SH-SY5Y (cell line): ENCODE measurements at regions not wholly inside any gene's neighbourhood (a gene's known extent, or its start where the extent isn't known, plus 50 kb on each side); places are given as distances from the start of the nearest gene placed in this dataset.
A peak's percentile ranks its signal among the peaks of the same experiment; 100 is the strongest.

Experiments
- GATA2 ChIP-seq: IDR thresholded peaks from 2 replicates; pipeline ENCODE4 v1.6.1; 2011; ENCODE audit warnings: mild to moderate bottlenecking, low read depth, low read length
- GATA3 ChIP-seq: IDR thresholded peaks from 2 replicates; pipeline ENCODE4 v1.6.1; 2011; ENCODE audit warnings: low read depth, mild to moderate bottlenecking, low read length, moderate library complexity

DNA sequence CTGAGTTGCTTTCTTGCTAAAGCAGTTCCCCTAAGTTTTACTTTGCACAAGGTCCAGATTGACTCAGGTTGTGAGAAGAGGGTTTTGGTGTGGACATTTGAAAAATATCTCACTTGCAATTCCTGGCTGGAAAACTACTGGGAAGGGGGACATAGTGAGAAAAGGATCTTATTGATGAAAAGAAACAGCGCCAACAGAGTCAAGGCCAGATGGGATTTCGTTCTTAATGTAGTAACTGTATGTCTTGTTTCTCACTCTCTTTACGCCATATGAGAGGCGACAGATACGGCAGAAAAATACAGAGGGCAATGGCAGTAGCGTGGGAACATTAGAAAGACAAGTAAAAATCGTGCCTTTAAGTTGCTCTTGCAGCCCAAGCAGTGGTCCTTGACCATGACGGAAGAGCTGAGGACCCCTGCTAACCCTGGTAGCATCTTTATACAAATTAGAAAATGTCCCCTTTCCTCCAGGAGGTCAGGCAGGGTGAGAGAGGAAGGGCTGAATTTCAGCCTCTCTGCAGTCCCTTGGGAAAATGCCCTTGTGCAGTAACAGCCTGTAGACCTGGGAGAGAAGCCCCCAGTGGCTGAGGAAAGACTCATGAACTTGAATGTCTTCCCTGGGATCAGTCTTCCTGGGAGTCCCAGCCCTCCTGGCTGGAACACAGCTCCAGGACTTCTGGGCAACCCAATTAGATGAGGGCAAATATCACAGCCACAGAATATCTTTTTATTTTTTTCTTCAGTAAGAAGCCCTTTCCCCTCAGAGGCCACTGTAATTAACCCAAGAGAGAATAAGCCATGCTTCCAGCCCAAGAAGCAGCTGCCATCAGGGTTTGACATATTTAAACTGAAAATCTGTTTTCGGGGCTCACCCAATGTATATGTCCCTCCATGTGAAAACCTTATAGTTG, 113.4 kb downstream of the CD47 start:
- TF ChIP-seq GATA2, result no peak
- no peak for TF ChIP-seq GATA3

- peak; percentile 85 for TF ChIP-seq GATA3
- TF ChIP-seq GATA2, result peak; percentile 87
These were observed 114.5 kb downstream of the CD47 start for GRCh38 chr3:107976202-107976800.

DNA sequence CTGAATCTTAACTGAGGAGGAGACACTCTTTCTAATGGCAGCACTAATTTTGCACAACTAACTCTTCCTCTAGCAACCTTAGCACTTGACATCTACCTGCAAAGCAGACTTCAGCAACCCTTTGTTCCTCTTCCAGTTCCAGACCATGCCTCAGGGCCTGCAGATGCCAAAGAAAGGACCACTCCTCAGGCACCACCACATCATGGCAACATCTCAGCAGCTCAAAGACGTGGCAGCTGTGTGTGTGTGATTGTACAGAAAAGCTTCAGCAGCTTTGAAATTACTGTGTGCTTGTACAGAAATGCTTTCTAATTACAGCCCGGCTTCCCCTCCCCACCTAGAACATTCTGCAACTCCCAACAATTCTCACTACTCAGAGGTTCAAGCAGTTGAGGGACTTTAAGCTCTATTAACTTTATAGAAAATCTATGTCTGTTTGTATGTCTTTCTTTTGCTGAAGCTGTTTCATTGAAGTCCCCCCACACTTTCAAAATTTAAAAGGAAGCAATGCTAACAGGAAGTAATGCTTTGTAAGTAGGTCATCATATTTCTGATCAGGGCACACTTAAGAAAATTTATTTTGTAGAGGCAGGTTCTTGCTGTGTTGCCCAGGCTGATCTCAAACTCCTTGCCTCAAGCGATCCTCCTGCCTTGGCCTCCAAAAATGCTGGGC, 115.2 kb downstream of the CD47 start:
- TF ChIP-seq GATA2 (no peak), GATA3 (no peak)

GRCh38 chr3:107973961-107974360, 116.9 kb downstream of the CD47 start:
- TF ChIP-seq GATA2 (no peak), GATA3 (no peak)

DNA sequence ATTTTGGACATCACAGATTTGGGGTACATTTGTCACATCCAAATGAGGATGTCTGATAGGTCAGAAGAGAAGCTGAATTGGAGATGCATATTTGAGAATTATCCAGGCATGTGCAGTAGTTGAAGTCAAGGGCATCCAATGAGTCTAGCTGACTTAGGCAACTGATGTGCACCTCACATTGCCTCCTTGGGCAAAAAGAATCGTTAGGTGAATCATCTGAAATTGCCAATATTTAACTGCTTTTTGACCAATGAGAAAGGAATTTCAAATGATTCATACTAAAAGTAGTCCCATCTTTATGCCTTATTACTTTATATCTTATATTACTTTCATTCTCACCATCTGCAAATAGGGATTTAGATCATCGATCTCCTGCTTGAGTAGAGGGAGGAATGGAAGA, 117.7 kb downstream of the CD47 start:
- TF ChIP-seq GATA2, result no peak
- TF ChIP-seq GATA3, result no peak

GRCh38 chr3:107970993-107971580, 119.7 kb downstream of the CD47 start:
- TF ChIP-seq GATA3 (no peak), GATA2 (no peak)

- TF ChIP-seq GATA3, result no peak
- TF ChIP-seq GATA2, result no peak
These were observed 120.6 kb downstream of the CD47 start for GRCh38 chr3:107969994-107970819.

DNA sequence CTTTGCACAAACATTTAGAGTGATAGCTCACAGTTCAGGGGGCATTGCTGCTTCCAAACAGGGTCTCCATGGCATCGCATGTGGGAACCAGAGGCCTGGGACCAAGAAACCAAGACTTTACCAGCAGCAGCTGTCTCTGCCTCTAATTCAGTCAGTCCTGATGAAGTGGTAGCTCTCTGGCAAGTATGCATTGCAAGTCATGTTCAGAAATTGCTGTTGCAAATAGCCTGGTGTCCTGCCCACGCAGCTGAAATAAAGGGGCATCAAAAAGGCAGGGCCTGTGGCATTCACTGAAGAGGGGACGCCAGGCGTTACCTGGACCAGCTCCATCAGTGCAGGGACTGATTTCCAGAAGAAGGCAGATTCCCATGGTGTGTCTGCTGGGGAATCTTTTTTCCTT, 121.3 kb downstream of the CD47 start:
- no peak for TF ChIP-seq GATA3
- no peak for TF ChIP-seq GATA2

DNA sequence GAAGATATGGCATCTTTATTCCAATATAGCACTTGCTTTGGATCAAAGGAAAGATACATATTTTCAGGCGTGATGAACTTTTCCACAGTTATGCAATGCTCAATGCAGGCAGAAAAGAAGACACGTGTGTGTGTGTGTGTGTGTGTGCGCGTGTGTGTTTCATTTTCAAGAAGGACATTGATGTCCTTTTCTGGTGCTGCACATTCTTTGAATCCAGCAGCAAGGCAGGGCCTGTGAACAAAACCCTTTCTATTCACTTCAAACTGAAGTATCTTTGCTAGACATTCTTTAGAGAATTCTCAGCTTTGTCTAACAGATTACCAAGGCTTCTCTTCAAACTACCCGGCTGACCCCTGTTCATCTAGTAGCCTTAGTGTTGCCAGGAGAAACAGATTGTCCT, 124.6 kb downstream of the CD47 start:
- TF ChIP-seq GATA3, result no peak
- no peak for TF ChIP-seq GATA2

DNA sequence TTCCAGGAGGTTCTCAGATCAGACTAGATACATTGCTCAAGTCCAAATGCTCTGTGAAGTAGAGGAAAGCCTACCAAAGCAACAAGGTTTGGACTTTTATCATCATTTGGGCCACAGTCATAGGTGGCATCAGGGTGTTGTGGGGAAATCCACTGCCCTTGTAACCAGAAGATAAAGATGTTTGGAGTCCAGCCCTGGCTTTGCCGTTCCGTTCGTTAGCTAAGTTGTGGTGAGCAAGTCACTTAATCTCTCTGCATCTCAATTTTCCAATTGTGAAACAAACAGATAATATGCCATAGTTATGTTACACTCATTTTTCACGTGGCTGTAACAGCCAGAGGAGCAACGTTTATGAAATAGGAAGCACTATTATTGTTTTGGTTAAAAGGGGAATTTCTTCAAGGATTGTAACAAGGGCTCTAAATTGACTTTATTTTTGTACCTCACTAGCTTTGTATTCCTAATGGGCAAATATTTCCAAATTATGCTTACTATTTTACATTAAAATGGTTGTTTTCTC, 125.6 kb downstream of the CD47 start:
- no peak for TF ChIP-seq GATA2
- no peak for TF ChIP-seq GATA3

GRCh38 chr3:107963581-107963980, 127.2 kb downstream of the CD47 start:
- TF ChIP-seq GATA2, result no peak
- no peak for TF ChIP-seq GATA3

- TF ChIP-seq GATA2 (no peak), GATA3 (no peak)
These were observed 127.9 kb downstream of the CD47 start for GRCh38 chr3:107962946-107963345.

DNA sequence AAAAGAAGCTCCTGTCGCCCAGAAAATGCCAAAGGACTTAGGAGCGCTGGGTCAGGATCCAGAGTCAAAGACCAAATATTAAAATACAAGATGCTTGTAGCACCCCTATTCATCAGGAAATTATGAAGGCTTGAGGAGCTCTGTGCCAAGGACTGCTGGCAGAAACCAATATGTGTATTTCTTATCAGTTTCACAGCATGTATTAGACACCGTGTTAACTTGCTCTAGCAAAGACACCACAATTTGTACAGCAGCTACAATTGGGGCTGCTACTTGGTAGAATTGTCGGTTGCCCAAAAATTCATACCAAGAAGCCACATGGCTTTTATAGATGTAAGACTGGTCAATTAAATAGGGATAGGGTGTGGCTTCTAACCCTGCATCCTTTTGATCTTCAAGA, 128.8 kb downstream of the CD47 start:
- TF ChIP-seq GATA2, result no peak
- no peak for TF ChIP-seq GATA3

DNA sequence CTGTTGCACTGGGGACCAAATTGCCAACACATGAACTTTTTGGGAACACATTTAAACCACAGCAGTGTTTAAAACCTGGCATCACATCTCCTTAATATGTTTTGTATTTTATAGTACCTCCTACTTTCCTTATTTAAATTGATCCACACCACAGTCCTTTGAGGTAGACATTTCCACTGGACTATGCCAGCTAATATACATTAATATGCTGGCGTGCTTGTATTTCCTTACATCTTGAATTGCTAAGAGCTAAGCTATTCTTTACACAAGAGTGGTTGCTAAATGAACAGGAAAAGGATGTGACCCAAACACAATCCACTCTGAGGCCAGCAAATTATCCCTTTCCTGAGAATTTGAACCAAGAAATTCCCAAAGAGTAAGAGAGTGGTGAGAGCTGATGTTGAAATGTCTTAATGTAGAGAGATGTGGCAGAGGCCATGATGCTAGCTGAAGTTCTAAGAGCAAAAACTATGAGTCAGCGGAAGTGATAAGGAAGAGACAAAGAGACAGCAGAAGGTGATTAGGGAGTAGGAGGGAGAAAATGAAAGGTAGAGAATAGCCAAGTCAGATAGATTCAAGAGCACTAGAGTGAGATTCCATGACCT, 131.2 kb downstream of the CD47 start:
- TF ChIP-seq GATA3 (no peak), GATA2 (no peak)
